H1 (cell line): ENCODE measurements at regions not wholly inside any gene's neighbourhood (a gene's known extent, or its start where the extent isn't known, plus 50 kb on each side); places are given as distances from the start of the nearest gene placed in this dataset.

Experiments used
- CTCF ChIA-PET: fragments of 300-600 bp; sonication (Branson Sonifier 250); formaldehyde crosslinking; loops from one replicate; lab custom pipeline; 2021; ENCODE audit not compliant: partially characterized antibody; lab: Charles Lee
- POLR2A ChIA-PET: fragments of 300-600 bp; sonication (Branson Sonifier 250); formaldehyde crosslinking; loops from one replicate; lab custom pipeline; 2021; ENCODE audit warnings: inconsistent platforms; ENCODE audit not compliant: partially characterized antibody; lab: Charles Lee
- DNase-seq, 2 experiments: peaks; one replicate each; pipeline versions ENCODE4 v3.0.0 to v3.0.0-alpha.2; 2010 to 2022; ENCODE audit warnings: low spot score in 2 of 2, low read depth in 1 of 2, mixed read lengths in 1 of 2
- FAIRE-seq: peaks from 2 replicates; lab custom pipeline; 2011; peaks lifted over from hg19 to GRCh38; lab: Jason Lieb, UNC
- H2AFZ ChIP-seq: 2 replicates; pipeline ENCODE4 v1.8.1; 2012; ENCODE audit warnings: low read length, inconsistent platforms
- H2AK5ac ChIP-seq: 2 replicates; pipeline ENCODE4 v1.6.1; 2013; ENCODE audit warnings: low read depth, low read length
- H2BK120ac ChIP-seq: replicated peaks from 2 replicates; pipeline ENCODE3; 2013; ENCODE audit warnings: low read depth, low read length, inconsistent platforms
- H2BK12ac ChIP-seq: 2 replicates; pipeline ENCODE4 v1.6.1; 2013; ENCODE audit warnings: low read depth, low read length
- H2BK15ac ChIP-seq: 2 replicates; pipeline ENCODE4 v1.6.1; 2013; ENCODE audit warnings: low read length
- H2BK20ac ChIP-seq: 2 replicates; pipeline ENCODE4 v1.6.1; 2013; ENCODE audit warnings: low read length
- H2BK5ac ChIP-seq: 2 replicates; pipeline ENCODE4 v1.6.1; 2013; ENCODE audit warnings: low read depth, low read length
- H3K14ac ChIP-seq: 2 replicates; pipeline ENCODE4 v1.6.1; 2013; ENCODE audit warnings: inconsistent platforms; ENCODE audit not compliant: insufficient read length
- H3K18ac ChIP-seq: 2 replicates; pipeline ENCODE4 v1.6.1; 2013; ENCODE audit warnings: low read length; ENCODE audit errors: extremely low read depth
- H3K23ac ChIP-seq: 2 replicates; pipeline ENCODE4 v1.6.1; 2013; ENCODE audit warnings: inconsistent platforms; ENCODE audit not compliant: insufficient read length
- H3K23me2 ChIP-seq: 2 replicates; pipeline ENCODE4 v1.6.1; 2013; ENCODE audit warnings: low read depth, low read length
- H3K27ac ChIP-seq: 2 replicates; pipeline ENCODE4 v1.6.1; 2011; ENCODE audit warnings: low read depth, low read length, inconsistent platforms
- H3K27me3 ChIP-seq, 4 experiments: replicated peaks in 1 of 4; 1 replicate in 1 of 4; 2 replicates in 3 of 4; pipeline versions ENCODE4 v1.6.1 to v1.8.1; 2011 to 2013; ENCODE audit warnings: low read length in 3 of 4, mild to moderate bottlenecking in 3 of 4, inconsistent platforms in 2 of 4, mixed read lengths in 2 of 4, moderate library complexity in 1 of 4; ENCODE audit not compliant: control insufficient read depth in 3 of 4, insufficient read depth in 3 of 4; ENCODE audit errors: extremely low read depth in 1 of 4
- H3K36me3 ChIP-seq, 4 experiments: 2 replicates each; pipeline versions ENCODE4 v1.6.1 to v1.8.1; 2011 to 2013; ENCODE audit warnings: mild to moderate bottlenecking in 4 of 4, low read length in 3 of 4, moderate library complexity in 2 of 4, control low read depth in 1 of 4, inconsistent platforms in 1 of 4; ENCODE audit not compliant: insufficient read depth in 4 of 4, control insufficient read depth in 2 of 4
- H3K4ac ChIP-seq: replicated peaks from 2 replicates; pipeline ENCODE3; 2013; ENCODE audit warnings: low read length, low read depth, mixed read lengths, inconsistent platforms; ENCODE audit not compliant: insufficient read length
- H3K4me1 ChIP-seq, 4 experiments: replicated peaks in 1 of 4; 1 replicate in 1 of 4; 2 replicates in 3 of 4; pipeline versions ENCODE4 v1.6.1 to v1.8.1; 2011 to 2013; ENCODE audit warnings: low read length in 3 of 4, inconsistent platforms in 2 of 4, mixed read lengths in 1 of 4; ENCODE audit not compliant: insufficient read depth in 4 of 4, control insufficient read depth in 3 of 4
- H3K4me2 ChIP-seq, 2 experiments: 2 replicates each; pipeline versions ENCODE4 v1.6.1 to v1.8.1; 2011 to 2013; ENCODE audit warnings: low read depth in 2 of 2, low read length in 2 of 2, control low read depth in 1 of 2, inconsistent platforms in 1 of 2, mild to moderate bottlenecking in 1 of 2; ENCODE audit not compliant: insufficient read depth in 1 of 2
- H3K4me3 ChIP-seq, 4 experiments: fragments of 200-600, 300-600 bp in 1 of 4; sonication (generic), shearing (Covaris generic), sonication (Bioruptor Twin) in 1 of 4; 2 replicates each; pipeline versions ENCODE4 v1.5.1 to v1.8.1; 2011 to 2016; ENCODE audit warnings: low read length in 4 of 4, low read depth in 3 of 4, control low read depth in 2 of 4, inconsistent platforms in 2 of 4, mild to moderate bottlenecking in 2 of 4, mixed read lengths in 1 of 4, moderate library complexity in 1 of 4; ENCODE audit not compliant: insufficient read depth in 2 of 4; ENCODE audit errors: extremely low read depth in 1 of 4
- H3K56ac ChIP-seq: replicated peaks from 2 replicates; pipeline ENCODE3; 2013; ENCODE audit warnings: low read depth, mild to moderate bottlenecking, mixed read lengths, low read length, inconsistent platforms; ENCODE audit not compliant: insufficient read length
- H3K79me1 ChIP-seq: 2 replicates; pipeline ENCODE4 v1.6.1; 2013; ENCODE audit warnings: low read depth, low read length, control low read depth
- H3K79me2 ChIP-seq, 2 experiments: 2 replicates each; pipeline versions ENCODE4 v1.6.1 to v1.8.1; 2012 to 2013; ENCODE audit warnings: low read length in 2 of 2, mild to moderate bottlenecking in 2 of 2, inconsistent platforms in 1 of 2; ENCODE audit not compliant: insufficient read depth in 2 of 2, control insufficient read depth in 1 of 2
- H3K9ac ChIP-seq, 4 experiments: replicated peaks in 1 of 4; 1 replicate in 1 of 4; 2 replicates in 3 of 4; pipeline versions ENCODE4 v1.6.1 to v1.8.1; 2011 to 2013; ENCODE audit warnings: low read depth in 3 of 4, low read length in 3 of 4, control low read depth in 2 of 4, mild to moderate bottlenecking in 2 of 4, moderate library complexity in 2 of 4, inconsistent platforms in 1 of 4; ENCODE audit errors: extremely low read depth in 1 of 4
- H3K9me3 ChIP-seq, 2 experiments: 2 replicates each; pipeline versions ENCODE4 v1.6.1 to v1.8.1; 2012 to 2013; ENCODE audit warnings: mild to moderate bottlenecking in 2 of 2, moderate library complexity in 2 of 2, control low read depth in 1 of 2, inconsistent platforms in 1 of 2, low read depth in 1 of 2, low read length in 1 of 2, mixed read lengths in 1 of 2; ENCODE audit not compliant: insufficient read depth in 2 of 2
- H4K20me1 ChIP-seq, 2 experiments: replicated peaks in 1 of 2; 2 replicates each; pipeline versions ENCODE3 to v1.8.1; 2011 to 2013; ENCODE audit warnings: inconsistent platforms in 2 of 2, low read length in 2 of 2, mild to moderate bottlenecking in 1 of 2; ENCODE audit not compliant: insufficient read depth in 2 of 2, control insufficient read depth in 1 of 2
- H4K5ac ChIP-seq: 2 replicates; pipeline ENCODE4 v1.6.1; 2013; ENCODE audit warnings: low read length, low read depth, mixed read lengths, inconsistent platforms; ENCODE audit not compliant: insufficient read length
- H4K8ac ChIP-seq: 2 replicates; pipeline ENCODE4 v1.8.0; 2013; ENCODE audit warnings: mild to moderate bottlenecking, moderate library complexity, low read length, inconsistent platforms; ENCODE audit not compliant: insufficient read depth; ENCODE audit errors: extremely low read depth
- H4K91ac ChIP-seq: replicated peaks from 2 replicates; pipeline ENCODE3; 2013; ENCODE audit warnings: low read length, mixed read lengths, inconsistent platforms; ENCODE audit not compliant: insufficient read length
- YY1 ChIP-seq: IDR thresholded peaks from 2 replicates; pipeline ENCODE4 v1.6.1; 2011; ENCODE audit warnings: low read depth, mild to moderate bottlenecking, low read length
- WGBS, 2 experiments: shearing (Covaris generic) in 1 of 2; methylation state at CpG; one replicate each; pipeline versions ENCODE4 v1.1.6 to v1.1.7; 2013 to 2015; ENCODE audit warnings: low lambda C conversion rate in 2 of 2, mixed read lengths in 2 of 2, inconsistent platforms in 1 of 2, low coverage in 1 of 2, missing lambda C conversion rate in 1 of 2; ENCODE audit not compliant: insufficient replicate concordance in 2 of 2, insufficient coverage in 1 of 2, insufficient read length in 1 of 2; ENCODE audit errors: extremely low coverage in 1 of 2, missing lambda C conversion rate in 1 of 2; 5-methylcytosine and 5-hydroxymethylcytosine counted together

GRCh38 chr12:78703820-78704525 lies 160.6 kb upstream of the SYT1 start:
- no peak for FAIRE-seq
- Histone ChIP-seq H4K91ac (no peak overlapping the region), H3K79me2 (no peaks in the 10 kb centered on the region), H3K4me1 (no peaks in the 10 kb centered on the region), H3K9ac (no peak overlapping the region), H3K4me2 (no peak overlapping the region), H4K20me1 (no peaks in the 10 kb centered on the region), H4K5ac (no peak overlapping the region), H2AK5ac (no peak overlapping the region), H3K56ac (no peak overlapping the region), H2BK20ac (no peak overlapping the region), H3K14ac (no peak overlapping the region), H2BK15ac (no peak overlapping the region), H3K4me3 (no peak overlapping the region), H2BK5ac (no peak overlapping the region), H3K79me1 (no peaks in the 10 kb centered on the region), H2BK120ac (no peak overlapping the region), H3K27ac (no peak overlapping the region), H3K27me3 (no peaks in the 10 kb centered on the region), H3K23me2 (no peaks in the 10 kb centered on the region), H2AFZ (no peak overlapping the region), H3K4ac (no peak overlapping the region), H3K9me3 (no peaks in the 10 kb centered on the region), H4K8ac (no peak overlapping the region), H3K23ac (no peak overlapping the region), H3K18ac (no peak overlapping the region), H3K36me3 (no peaks in the 10 kb centered on the region), H2BK12ac (no peak overlapping the region)
- 92% methylated on average over 3 of the region's 3 CpGs; no CpG with 5 or more reads in 1 of the 2 experiments for WGBS, 2 experiments
- ChIA-PET POLR2A (no interaction called here), CTCF (interaction anchor here (0.7 kb wide), 1 partner anchor 10 kb away, joined by 3 read pairs; no protein-coding TSS in a partner anchor)
- DNase-seq, result no peak
- no peak for TF ChIP-seq YY1
